H1 (cell line): ENCODE measurements at regions not wholly inside any gene's neighbourhood (a gene's known extent, or its start where the extent isn't known, plus 50 kb on each side); places are given as distances from the start of the nearest gene placed in this dataset.

Source experiments
- RNF2 ChIP-seq: fragments of 200-900, 300-1000 bp; sonication (generic); IDR thresholded peaks from 2 replicates; pipeline ENCODE4 v1.7.1; 2016; ENCODE audit warnings: borderline replicate concordance, low read depth, mild to moderate bottlenecking, antibody characterized with exemption, low read length; ENCODE audit not compliant: poor library complexity, severe bottlenecking; ENCODE audit errors: missing control alignments
- TBP ChIP-seq: IDR thresholded peaks from 2 replicates; pipeline ENCODE4 v1.6.1; 2011; ENCODE audit warnings: low read depth, low read length, improper control_type of control experiment
- ZNF274 ChIP-seq: IDR thresholded peaks from 2 replicates; pipeline ENCODE4 v1.7.0; 2012; ENCODE audit warnings: low read length, borderline replicate concordance; ENCODE audit errors: extremely low read depth

GRCh38 chr2:187102381-187102780 lies 253.4 kb upstream of the ZSWIM2 start (continued):
- TF ChIP-seq RNF2 (no peak), TBP (no peak), ZNF274 (no peak)
